ENCODE measurements at regions not wholly inside any gene's neighbourhood (a gene's known extent, or its start where the extent isn't known, plus 50 kb on each side); places are given as distances from the start of the nearest gene placed in this dataset.
"Not testable (repeated sequence)": the region's sequence is repeated elsewhere in the genome, so short reads cannot be mapped to it uniquely, and the experiment has no call there.

- DNase-seq: no peak
Observed at GRCh38 chr12:30201301-30202160, 417.8 kb upstream of the TMTC1 start.

DNA sequence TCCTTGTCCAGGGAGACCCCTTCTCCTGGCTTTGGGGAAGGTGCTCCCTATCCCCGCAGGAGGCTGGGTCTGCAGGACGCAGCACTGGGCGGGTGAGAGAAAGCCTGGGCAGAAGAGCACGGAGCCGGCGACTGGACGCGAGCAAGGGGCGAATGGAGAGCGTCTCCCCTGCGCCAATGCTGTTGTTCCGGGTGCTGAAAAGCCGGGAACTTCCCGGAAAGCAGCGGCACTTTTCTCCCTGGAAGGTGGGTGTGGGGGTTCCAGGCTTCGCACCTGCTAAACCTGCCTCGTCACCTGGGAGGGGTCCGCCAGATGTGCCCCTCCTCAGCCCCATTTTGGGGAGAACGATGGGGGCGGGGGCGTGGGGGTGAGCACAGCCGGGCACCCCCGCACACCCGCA is 417.1 kb upstream of the TMTC1 start:
- DNase-seq: no peak

DNA sequence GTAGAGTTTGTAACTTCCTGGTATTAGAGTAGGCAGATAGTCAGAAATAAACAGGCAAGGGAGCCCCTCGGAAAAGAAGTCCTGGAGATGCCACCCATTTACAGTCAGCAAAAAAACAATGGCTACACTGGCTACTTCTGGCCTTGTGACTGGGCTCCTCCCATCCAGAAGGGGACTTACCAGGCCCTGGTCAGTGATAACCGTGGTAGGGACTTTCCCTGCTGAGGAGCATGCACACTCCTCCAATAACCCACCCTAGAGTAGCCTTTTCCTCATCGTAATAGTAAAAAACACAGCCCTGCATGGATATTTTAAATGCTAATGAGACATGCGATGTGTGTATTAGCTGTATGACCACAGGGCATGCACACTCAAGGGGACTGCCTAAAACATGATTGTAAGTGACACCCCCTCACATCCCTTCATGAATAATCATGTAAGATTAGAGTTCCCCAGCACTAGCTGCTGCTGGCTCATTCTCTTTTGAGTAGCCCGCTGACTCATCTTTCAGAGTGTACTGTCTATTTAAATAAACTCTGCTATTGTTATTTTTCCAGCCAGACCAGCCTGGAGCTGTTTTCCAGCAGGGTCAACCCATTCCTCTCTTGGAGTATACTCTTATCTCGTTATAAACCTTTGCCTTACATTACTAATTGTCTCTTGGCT is 413.8 kb upstream of the TMTC1 start:
- peak; percentile 53 for DNase-seq

DNA sequence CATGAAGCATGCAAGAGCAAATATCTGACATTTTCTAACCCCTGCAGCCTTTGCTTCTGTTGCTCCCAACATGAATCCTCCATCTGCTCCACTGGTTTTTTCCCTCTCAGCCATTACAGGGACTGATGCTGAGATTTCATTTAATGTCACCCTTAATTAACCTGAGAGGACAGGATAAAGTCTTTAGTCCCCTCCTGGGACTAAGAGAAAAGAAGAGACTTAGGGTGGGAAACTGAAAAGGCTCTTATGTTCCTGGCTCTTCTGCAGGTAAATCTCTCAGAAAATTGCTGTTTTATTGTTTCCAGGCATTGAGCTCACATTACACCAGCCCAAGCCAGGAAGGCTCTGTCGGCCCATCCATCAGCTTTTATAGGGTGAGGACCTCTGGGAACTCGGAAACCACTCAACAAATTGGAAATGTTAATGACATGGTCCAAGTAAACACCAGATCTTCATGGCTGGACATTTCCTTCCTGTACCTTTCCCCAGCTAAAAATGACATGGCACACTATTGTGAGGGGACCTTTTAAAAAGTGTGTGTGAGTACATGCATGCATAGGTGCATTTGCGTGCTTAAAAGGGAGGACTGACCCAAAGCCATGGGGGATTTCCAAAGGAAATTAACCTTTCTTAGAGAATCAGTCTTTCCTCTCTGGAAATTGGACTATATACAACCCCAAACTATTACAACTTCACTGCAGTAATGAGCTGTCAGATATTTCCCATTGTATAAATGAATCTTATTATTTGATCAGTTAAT is 408.1 kb upstream of the TMTC1 start:
- no peak for DNase-seq

DNA sequence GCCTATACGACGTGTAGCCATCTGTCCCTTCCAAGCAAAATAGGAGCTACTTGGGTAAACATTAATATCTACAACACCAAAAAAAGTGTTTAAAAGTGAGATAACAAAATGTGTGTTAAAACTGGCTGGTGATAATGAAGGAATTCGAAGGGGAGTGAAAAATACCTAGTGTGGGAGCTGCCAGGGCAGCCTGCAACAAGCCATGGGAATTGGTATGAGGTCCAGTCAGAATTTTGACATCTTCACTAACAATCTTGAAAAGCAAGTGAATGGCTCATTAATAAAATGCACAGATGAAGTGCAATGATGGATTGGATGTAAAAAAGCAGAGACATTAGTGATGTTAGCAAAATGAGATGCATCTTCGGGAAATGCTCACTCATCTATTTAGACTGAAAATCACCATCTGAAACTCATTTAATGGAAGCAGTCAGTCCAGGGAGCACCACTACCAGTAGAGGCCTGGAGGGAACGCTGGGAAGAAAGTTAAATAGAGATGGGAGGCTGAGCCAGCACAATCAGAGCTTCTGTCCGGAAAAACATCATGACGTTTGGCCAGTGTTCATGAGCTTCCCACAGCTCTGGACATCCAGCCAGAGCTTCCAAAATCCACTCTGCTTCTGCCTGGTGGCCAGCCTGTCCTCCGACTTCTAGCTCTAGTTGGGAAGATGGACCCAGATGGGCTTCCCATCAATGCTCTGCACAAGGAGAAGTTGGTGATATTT is 405.0 kb upstream of the TMTC1 start:
- no peak for DNase-seq

- DNase-seq: no peak
Observed at GRCh38 chr12:30187426-30187825, 403.7 kb upstream of the TMTC1 start.

DNA sequence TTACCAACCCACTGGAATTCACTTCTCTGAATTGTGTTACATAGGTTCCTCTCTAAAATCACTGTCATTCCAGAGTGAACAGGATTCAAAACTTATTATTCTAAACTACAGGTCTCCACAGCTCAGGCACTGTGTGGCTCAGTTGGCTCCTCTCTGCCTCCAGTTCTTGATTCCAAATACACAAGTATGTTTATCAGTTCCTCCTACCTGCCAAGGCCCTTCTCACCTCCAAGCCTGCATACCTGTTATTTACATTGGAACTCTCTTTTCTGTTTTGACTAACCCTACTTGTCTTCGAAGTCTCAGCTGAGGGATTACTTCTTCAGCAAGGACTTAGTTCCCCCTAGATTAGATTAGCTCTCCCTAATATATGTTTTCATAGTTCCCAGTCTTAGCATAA is 397.6 kb upstream of the TMTC1 start:
- no peak for DNase-seq

- DNase-seq: no peak
Observed at GRCh38 chr12:30180602-30181001, 396.9 kb upstream of the TMTC1 start.

- DNase-seq: no peak
Observed at GRCh38 chr12:30178916-30179315, 395.2 kb upstream of the TMTC1 start.

DNA sequence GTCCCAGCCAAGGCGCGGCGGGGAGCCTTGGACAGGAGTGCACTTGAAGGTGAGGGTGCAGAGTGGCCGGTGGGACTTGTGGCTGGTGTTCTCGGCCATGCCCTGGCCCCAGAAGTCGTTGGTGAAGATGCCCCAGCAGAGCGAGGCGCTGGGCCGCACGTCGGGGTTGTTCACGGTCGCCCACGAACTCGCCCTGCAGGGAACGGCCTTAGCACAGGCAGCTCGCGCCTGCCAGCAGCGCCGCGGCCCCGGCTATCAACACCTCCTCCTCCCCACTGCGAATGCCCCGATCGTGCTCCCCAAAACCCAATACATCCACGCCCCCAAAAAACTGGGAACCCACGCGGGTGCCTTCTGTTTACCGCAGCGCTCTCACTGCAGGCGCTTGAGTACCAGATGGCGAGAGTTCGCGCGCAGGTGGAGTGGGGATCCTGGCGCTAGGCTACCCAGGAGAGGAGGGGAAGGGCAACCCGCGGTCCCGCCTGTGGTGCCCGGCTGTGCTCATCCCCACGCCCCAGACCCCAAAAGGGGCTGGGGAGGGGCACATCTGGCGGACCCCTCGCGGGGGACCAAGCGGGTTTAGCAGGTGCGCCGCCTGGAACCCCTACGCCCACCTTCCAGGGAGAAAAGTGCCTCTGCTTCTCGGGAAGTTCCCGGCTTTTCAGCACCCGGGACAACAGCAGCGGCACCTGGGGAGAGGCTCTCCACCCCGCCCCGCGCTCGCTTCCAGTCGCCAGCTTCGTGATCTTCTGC is 386.3 kb upstream of the TMTC1 start:
- no peak for DNase-seq

- DNase-seq: peak; percentile 6
Observed at GRCh38 chr12:30166006-30166795, 382.5 kb upstream of the TMTC1 start.

- no peak for DNase-seq
Observed at GRCh38 chr12:30164382-30165318, 380.9 kb upstream of the TMTC1 start.

- not testable (repeated sequence) for DNase-seq
Observed at GRCh38 chr12:30156833-30157232, 373.1 kb upstream of the TMTC1 start.

DNA sequence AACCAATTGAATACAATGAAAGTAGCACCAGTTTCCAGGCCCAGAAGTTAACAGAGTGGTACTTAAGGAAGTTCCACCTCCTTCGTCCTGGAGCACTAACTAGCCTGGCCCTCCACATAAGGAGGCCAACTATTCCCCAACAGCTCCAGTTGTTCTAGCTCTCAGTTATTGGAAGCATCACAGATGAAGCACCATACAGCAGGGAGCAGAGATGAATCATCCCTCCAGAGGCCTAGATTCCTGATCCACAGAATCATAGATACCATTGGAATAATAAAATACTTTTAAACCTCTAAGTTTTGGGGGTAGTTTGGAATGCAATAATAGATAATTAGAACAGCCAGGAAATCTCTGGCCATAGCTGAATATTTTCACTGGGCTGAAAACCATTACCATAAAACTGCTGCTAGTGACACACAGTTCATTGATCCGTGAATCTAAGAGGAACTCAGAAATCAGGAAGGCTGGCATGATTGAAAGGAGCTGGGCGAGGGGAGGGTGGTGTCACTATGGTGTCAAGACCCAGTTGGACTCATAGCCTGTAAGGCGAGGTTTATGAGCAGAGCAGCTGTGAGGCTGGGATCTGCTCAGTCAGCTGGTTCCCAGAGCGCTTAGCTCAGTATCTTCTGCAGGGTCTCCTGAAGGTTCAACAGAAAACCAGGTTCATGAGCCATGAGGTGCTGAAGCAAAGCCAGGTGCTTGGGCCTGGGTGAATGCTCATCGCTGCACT is 371.4 kb upstream of the TMTC1 start:
- DNase-seq: peak; percentile 40

- DNase-seq: no peak
Observed at GRCh38 chr12:30153981-30154380, 370.2 kb upstream of the TMTC1 start.

- no peak for DNase-seq
Observed at GRCh38 chr12:30152705-30153104, 369.0 kb upstream of the TMTC1 start.

GRCh38 chr12:30151831-30152230 is 368.1 kb upstream of the TMTC1 start:
- DNase-seq: no peak

DNA sequence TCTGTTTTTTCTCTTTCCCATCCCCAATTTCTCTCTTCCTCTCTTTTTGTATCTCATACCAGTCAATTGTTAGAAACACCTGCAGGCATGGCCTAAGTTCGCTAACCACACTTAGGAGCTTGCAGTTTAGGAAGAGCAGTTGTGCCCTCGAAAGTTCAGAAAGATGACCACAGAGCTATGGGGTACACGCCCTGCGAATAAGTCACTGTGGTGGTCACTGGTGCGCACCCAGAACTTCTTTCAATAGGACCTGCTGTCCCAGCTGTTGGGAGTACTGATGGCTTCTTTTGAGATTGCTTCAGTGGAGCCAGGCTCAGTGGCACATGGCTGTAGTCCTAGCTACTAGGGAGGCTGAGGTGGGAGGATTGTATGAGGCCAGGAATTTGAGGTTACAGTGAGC is 362.8 kb upstream of the TMTC1 start:
- DNase-seq: no peak

- DNase-seq: peak; percentile 39
Observed at GRCh38 chr12:30145684-30146032, 361.9 kb upstream of the TMTC1 start.

All from HCEC 1CT (cell line).